WTC11 (cell line): ENCODE measurements at regions not wholly inside any gene's neighbourhood (a gene's known extent, or its start where the extent isn't known, plus 50 kb on each side); places are given as distances from the start of the nearest gene placed in this dataset.

Experiments
- ATAC-seq: fragments of 200-7000 bp; cut with Tn5 transposase; 2 replicates; pipeline ENCODE4 v1.10.0; 2021; ENCODE audit warnings: mild to moderate bottlenecking, moderate library complexity
- CTCF ChIA-PET: fragments of 300-600 bp; sonication (Branson Sonifier 250); formaldehyde crosslinking; loops from one replicate; lab custom pipeline; 2021; ENCODE audit warnings: antibody characterized with exemption; lab: Charles Lee
- POLR2A ChIA-PET: fragments of 350-600 bp; sonication (Branson Sonifier 250); formaldehyde crosslinking; loops from one replicate; lab custom pipeline; 2021; ENCODE audit warnings: antibody characterized with exemption; lab: Charles Lee
- DNase-seq: peaks from one replicate; pipeline ENCODE4 v3.0.0; 2021; ENCODE audit warnings: low spot score
- H3K27ac Mint-ChIP-seq: 2 replicates; pipeline ENCODE4 v1.8.0; 2021; ENCODE audit warnings: mixed read lengths
- H3K27me3 Mint-ChIP-seq: 2 replicates; pipeline ENCODE4 v1.8.0; 2021; ENCODE audit warnings: low read depth, mild to moderate bottlenecking, moderate library complexity, mixed read lengths
- H3K36me3 Mint-ChIP-seq: 2 replicates; pipeline ENCODE4 v1.8.0; 2021; ENCODE audit warnings: mixed read lengths
- H3K4me1 Mint-ChIP-seq: 2 replicates; pipeline ENCODE4 v1.8.0; 2022; ENCODE audit warnings: mixed read lengths
- H3K4me3 Mint-ChIP-seq: 2 replicates; pipeline ENCODE4 v1.8.0; 2021; ENCODE audit warnings: mild to moderate bottlenecking, moderate library complexity, mixed read lengths
- H3K9me3 Mint-ChIP-seq: 2 replicates; pipeline ENCODE4 v1.8.0; 2021; ENCODE audit warnings: mixed read lengths
- CREB1 ChIP-seq: sonication (generic); formaldehyde crosslinking; IDR thresholded peaks from 2 replicates; pipeline ENCODE4 v1.8.0; 2023; ENCODE audit warnings: mild to moderate bottlenecking, missing genetic modification reagents
- ESRRA ChIP-seq: sonication (generic); formaldehyde crosslinking; IDR thresholded peaks from 2 replicates; pipeline ENCODE4 v1.8.1; 2022; ENCODE audit warnings: mild to moderate bottlenecking, missing genetic modification reagents, borderline replicate concordance
- JUN ChIP-seq: sonication (generic); formaldehyde crosslinking; IDR thresholded peaks from 2 replicates; pipeline ENCODE4 v1.8.0; 2023; ENCODE audit warnings: mild to moderate bottlenecking, missing genetic modification reagents
- NFE2L1 ChIP-seq: sonication (generic); formaldehyde crosslinking; IDR thresholded peaks from 2 replicates; pipeline ENCODE4 v1.8.1; 2023; ENCODE audit warnings: missing genetic modification reagents
- SMAD3 ChIP-seq: sonication (generic); formaldehyde crosslinking; IDR thresholded peaks from 2 replicates; pipeline ENCODE4 v1.8.0; 2022; ENCODE audit warnings: missing genetic modification reagents, mild to moderate bottlenecking, borderline replicate concordance
- SMAD4 ChIP-seq: sonication (generic); formaldehyde crosslinking; IDR thresholded peaks from 2 replicates; pipeline ENCODE4 v1.8.0; 2022; ENCODE audit warnings: mild to moderate bottlenecking, missing genetic modification reagents
- TP53 ChIP-seq: sonication (generic); formaldehyde crosslinking; IDR thresholded peaks from 2 replicates; pipeline ENCODE4 v1.8.1; 2023; ENCODE audit warnings: mild to moderate bottlenecking, missing genetic modification reagents
- ZNF396 ChIP-seq: fragments of 250-450 bp; sonication (Bioruptor Pico); IDR thresholded peaks from 2 replicates; pipeline ENCODE4 v1.8.0; 2021; ENCODE audit warnings: mild to moderate bottlenecking, moderate library complexity, borderline replicate concordance
- TF ChIP-seq, protein P1 (sequence below): sonication (generic); formaldehyde crosslinking; IDR thresholded peaks from 2 replicates; pipeline ENCODE4 v1.8.1; 2023; ENCODE audit warnings: mild to moderate bottlenecking, missing genetic modification reagents, moderate library complexity
- TF ChIP-seq, protein P2 (sequence below): sonication (generic); formaldehyde crosslinking; IDR thresholded peaks from 2 replicates; pipeline ENCODE4 v1.8.0; 2022; ENCODE audit warnings: mild to moderate bottlenecking, missing genetic modification reagents
- TF ChIP-seq, protein P3 (sequence below): sonication (generic); formaldehyde crosslinking; conservative IDR thresholded peaks from 2 replicates; pipeline ENCODE4 v1.8.1; 2023; ENCODE audit warnings: mild to moderate bottlenecking, low read depth, missing genetic modification reagents, moderate library complexity
- TF ChIP-seq, protein P4 (sequence below): fragments of 250-450 bp; sonication (Bioruptor Pico); IDR thresholded peaks from 2 replicates; pipeline ENCODE4 v1.9.0; 2021; ENCODE audit warnings: mild to moderate bottlenecking
- TF ChIP-seq, protein P5 (sequence below): sonication (generic); formaldehyde crosslinking; IDR thresholded peaks from 2 replicates; pipeline ENCODE4 v1.8.0; 2023; ENCODE audit warnings: mild to moderate bottlenecking, missing genetic modification reagents
- TF ChIP-seq, protein P6 (sequence below): sonication (generic); formaldehyde crosslinking; IDR thresholded peaks from 2 replicates; pipeline ENCODE4 v1.8.1; 2022; ENCODE audit warnings: mild to moderate bottlenecking, missing genetic modification reagents, moderate library complexity, borderline replicate concordance
- TF ChIP-seq, protein P7 (sequence below): fragments of 250-450 bp; sonication (Bioruptor Pico); conservative IDR thresholded peaks from 2 replicates; pipeline ENCODE4 v1.9.0; 2021; ENCODE audit warnings: mild to moderate bottlenecking
- TF ChIP-seq, protein P8 (sequence below): sonication (generic); formaldehyde crosslinking; IDR thresholded peaks from 2 replicates; pipeline ENCODE4 v1.8.0; 2023; ENCODE audit warnings: missing genetic modification reagents
- TF ChIP-seq, protein P9 (sequence below): sonication (generic); formaldehyde crosslinking; IDR thresholded peaks from 2 replicates; pipeline ENCODE4 v1.8.0; 2022; ENCODE audit warnings: mild to moderate bottlenecking, missing genetic modification reagents
- TF ChIP-seq, protein P10 (sequence below): fragments of 250-450 bp; sonication (Bioruptor Pico); IDR thresholded peaks from 2 replicates; pipeline ENCODE4 v1.8.0; 2021; ENCODE audit warnings: mild to moderate bottlenecking

DNA sequence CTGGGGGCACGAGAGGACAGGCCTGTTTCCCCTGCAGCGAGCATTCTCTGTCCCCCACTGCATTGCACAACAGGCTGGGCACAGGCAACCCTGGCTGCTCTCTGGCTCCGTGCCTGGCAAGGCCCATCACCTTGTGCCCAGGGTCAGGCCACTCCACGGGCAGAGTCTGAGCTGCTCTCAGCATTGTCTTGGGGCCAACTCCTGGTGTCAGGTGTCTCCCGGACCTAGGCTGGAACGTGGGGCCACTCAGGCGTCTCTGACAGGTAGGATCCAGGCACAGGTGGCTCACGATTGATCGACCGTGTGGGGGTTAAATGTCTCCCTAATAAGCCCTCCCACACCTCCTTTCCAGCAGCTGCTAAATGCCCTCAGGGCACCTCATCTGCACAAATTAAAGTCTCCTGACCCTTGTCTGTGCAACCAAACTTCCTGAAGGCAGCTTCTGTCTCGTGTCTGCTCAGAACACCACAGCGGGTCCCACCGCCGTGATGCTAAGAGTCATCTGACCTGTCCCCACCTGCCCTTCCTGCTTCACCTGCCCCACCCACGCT is 66.6 kb upstream of the GPC1 start (continued):
- TF ChIP-seq, protein P1, sequence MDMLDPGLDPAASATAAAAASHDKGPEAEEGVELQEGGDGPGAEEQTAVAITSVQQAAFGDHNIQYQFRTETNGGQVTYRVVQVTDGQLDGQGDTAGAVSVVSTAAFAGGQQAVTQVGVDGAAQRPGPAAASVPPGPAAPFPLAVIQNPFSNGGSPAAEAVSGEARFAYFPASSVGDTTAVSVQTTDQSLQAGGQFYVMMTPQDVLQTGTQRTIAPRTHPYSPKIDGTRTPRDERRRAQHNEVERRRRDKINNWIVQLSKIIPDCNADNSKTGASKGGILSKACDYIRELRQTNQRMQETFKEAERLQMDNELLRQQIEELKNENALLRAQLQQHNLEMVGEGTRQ (CRISPR knock-in tag): no peak
- TF ChIP-seq, protein P2, sequence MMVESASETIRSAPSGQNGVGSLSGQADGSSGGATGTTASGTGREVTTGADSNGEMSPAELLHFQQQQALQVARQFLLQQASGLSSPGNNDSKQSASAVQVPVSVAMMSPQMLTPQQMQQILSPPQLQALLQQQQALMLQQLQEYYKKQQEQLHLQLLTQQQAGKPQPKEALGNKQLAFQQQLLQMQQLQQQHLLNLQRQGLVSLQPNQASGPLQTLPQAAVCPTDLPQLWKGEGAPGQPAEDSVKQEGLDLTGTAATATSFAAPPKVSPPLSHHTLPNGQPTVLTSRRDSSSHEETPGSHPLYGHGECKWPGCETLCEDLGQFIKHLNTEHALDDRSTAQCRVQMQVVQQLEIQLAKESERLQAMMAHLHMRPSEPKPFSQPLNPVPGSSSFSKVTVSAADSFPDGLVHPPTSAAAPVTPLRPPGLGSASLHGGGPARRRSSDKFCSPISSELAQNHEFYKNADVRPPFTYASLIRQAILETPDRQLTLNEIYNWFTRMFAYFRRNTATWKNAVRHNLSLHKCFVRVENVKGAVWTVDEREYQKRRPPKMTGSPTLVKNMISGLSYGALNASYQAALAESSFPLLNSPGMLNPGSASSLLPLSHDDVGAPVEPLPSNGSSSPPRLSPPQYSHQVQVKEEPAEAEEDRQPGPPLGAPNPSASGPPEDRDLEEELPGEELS (CRISPR knock-in tag): no peak

DNA sequence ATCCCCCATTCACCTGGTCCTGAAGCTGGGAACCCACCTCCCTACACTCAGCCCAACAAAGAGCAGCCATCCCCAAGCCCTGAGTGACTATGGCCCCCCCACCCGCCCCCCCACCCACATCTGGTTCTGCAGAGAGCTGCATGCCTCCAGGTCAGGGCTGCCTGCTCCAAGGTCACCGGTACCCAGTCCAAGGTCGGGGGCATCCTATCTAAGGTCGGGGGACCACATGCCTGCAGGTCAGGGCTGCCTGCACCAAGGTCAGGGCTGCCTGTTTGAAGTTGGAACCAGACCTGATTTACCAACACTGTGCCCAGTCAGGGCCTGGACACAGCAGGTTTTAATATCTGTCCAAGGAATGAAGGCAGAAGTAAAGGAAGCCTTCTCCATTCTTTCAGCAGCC is 66.1 kb upstream of the GPC1 start:
- Mint-ChIP-seq H3K36me3 (no peaks in the 10 kb centered on the region), H3K4me1 (no peaks in the 10 kb centered on the region), H3K9me3 (no peaks in the 10 kb centered on the region), H3K4me3 (no peak overlapping the region), H3K27me3 (no peaks in the 10 kb centered on the region; the same call in 1 of the 2 replicates), H3K27ac (no peak overlapping the region)
- DNase-seq: no peak
- CTCF ChIA-PET: no interaction called here
- no peak for ATAC-seq
- POLR2A ChIA-PET: no interaction called here
- TF ChIP-seq ESRRA (CRISPR knock-in tag) (no peak), SMAD4 (CRISPR knock-in tag) (no peak), JUN (CRISPR knock-in tag) (no peak), CREB1 (CRISPR knock-in tag) (no peak), ZNF396 (CRISPR knock-in tag) (no peak), NFE2L1 (no peak), TP53 (no peak), SMAD3 (CRISPR knock-in tag) (no peak)
- TF ChIP-seq, protein P3, sequence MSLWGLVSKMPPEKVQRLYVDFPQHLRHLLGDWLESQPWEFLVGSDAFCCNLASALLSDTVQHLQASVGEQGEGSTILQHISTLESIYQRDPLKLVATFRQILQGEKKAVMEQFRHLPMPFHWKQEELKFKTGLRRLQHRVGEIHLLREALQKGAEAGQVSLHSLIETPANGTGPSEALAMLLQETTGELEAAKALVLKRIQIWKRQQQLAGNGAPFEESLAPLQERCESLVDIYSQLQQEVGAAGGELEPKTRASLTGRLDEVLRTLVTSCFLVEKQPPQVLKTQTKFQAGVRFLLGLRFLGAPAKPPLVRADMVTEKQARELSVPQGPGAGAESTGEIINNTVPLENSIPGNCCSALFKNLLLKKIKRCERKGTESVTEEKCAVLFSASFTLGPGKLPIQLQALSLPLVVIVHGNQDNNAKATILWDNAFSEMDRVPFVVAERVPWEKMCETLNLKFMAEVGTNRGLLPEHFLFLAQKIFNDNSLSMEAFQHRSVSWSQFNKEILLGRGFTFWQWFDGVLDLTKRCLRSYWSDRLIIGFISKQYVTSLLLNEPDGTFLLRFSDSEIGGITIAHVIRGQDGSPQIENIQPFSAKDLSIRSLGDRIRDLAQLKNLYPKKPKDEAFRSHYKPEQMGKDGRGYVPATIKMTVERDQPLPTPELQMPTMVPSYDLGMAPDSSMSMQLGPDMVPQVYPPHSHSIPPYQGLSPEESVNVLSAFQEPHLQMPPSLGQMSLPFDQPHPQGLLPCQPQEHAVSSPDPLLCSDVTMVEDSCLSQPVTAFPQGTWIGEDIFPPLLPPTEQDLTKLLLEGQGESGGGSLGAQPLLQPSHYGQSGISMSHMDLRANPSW (CRISPR knock-in tag): no peak
- TF ChIP-seq, protein P4, sequence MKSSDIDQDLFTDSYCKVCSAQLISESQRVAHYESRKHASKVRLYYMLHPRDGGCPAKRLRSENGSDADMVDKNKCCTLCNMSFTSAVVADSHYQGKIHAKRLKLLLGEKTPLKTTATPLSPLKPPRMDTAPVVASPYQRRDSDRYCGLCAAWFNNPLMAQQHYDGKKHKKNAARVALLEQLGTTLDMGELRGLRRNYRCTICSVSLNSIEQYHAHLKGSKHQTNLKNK (CRISPR knock-in tag): no peak
- TF ChIP-seq, protein P5, sequence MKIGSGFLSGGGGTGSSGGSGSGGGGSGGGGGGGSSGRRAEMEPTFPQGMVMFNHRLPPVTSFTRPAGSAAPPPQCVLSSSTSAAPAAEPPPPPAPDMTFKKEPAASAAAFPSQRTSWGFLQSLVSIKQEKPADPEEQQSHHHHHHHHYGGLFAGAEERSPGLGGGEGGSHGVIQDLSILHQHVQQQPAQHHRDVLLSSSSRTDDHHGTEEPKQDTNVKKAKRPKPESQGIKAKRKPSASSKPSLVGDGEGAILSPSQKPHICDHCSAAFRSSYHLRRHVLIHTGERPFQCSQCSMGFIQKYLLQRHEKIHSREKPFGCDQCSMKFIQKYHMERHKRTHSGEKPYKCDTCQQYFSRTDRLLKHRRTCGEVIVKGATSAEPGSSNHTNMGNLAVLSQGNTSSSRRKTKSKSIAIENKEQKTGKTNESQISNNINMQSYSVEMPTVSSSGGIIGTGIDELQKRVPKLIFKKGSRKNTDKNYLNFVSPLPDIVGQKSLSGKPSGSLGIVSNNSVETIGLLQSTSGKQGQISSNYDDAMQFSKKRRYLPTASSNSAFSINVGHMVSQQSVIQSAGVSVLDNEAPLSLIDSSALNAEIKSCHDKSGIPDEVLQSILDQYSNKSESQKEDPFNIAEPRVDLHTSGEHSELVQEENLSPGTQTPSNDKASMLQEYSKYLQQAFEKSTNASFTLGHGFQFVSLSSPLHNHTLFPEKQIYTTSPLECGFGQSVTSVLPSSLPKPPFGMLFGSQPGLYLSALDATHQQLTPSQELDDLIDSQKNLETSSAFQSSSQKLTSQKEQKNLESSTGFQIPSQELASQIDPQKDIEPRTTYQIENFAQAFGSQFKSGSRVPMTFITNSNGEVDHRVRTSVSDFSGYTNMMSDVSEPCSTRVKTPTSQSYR (CRISPR knock-in tag): no peak
- TF ChIP-seq, protein P1 (CRISPR knock-in tag): no peak
- TF ChIP-seq, protein P6, sequence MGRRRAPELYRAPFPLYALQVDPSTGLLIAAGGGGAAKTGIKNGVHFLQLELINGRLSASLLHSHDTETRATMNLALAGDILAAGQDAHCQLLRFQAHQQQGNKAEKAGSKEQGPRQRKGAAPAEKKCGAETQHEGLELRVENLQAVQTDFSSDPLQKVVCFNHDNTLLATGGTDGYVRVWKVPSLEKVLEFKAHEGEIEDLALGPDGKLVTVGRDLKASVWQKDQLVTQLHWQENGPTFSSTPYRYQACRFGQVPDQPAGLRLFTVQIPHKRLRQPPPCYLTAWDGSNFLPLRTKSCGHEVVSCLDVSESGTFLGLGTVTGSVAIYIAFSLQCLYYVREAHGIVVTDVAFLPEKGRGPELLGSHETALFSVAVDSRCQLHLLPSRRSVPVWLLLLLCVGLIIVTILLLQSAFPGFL: no peak
- TF ChIP-seq, protein P7, sequence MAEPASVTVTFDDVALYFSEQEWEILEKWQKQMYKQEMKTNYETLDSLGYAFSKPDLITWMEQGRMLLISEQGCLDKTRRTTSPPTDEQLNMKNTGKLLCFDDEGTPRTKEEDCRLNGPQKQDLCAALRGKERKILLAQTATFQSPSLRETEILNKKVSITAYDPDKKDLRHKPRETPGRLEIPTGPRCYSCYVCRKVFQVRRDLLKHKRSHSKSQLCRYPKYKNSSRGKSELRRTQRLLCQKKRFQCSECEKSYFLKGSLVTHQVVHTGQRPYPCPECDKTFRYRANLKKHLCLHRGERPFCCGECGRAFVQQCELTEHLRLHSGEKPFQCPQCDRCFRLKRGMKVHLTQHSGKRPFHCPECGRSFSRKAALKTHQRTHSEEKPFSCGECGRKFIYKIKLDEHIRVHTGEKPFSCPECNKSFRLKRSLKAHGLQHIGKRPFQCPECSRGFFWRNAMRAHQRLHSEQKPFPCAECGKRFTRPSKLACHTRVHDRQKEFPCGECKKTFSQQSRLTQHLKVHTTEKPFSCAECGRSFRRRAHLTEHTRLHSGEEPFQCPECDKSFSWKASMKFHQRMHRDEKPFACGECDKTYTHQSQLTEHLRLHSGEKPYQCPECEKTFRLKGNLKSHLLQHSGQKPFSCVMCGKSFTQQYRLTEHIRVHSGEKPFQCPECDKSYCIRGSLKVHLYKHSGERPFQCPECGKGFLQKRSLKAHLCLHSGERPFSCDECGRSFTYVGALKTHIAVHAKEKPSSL: no peak
- TF ChIP-seq, protein P8, sequence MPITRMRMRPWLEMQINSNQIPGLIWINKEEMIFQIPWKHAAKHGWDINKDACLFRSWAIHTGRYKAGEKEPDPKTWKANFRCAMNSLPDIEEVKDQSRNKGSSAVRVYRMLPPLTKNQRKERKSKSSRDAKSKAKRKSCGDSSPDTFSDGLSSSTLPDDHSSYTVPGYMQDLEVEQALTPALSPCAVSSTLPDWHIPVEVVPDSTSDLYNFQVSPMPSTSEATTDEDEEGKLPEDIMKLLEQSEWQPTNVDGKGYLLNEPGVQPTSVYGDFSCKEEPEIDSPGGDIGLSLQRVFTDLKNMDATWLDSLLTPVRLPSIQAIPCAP (CRISPR knock-in tag): no peak
- TF ChIP-seq, protein P9, sequence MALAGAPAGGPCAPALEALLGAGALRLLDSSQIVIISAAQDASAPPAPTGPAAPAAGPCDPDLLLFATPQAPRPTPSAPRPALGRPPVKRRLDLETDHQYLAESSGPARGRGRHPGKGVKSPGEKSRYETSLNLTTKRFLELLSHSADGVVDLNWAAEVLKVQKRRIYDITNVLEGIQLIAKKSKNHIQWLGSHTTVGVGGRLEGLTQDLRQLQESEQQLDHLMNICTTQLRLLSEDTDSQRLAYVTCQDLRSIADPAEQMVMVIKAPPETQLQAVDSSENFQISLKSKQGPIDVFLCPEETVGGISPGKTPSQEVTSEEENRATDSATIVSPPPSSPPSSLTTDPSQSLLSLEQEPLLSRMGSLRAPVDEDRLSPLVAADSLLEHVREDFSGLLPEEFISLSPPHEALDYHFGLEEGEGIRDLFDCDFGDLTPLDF: no peak
- TF ChIP-seq, protein P10, sequence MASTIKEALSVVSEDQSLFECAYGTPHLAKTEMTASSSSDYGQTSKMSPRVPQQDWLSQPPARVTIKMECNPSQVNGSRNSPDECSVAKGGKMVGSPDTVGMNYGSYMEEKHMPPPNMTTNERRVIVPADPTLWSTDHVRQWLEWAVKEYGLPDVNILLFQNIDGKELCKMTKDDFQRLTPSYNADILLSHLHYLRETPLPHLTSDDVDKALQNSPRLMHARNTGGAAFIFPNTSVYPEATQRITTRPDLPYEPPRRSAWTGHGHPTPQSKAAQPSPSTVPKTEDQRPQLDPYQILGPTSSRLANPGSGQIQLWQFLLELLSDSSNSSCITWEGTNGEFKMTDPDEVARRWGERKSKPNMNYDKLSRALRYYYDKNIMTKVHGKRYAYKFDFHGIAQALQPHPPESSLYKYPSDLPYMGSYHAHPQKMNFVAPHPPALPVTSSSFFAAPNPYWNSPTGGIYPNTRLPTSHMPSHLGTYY (CRISPR knock-in tag): no peak
